Activated CD8-positive, alpha-beta memory T cell treated with anti-CD3 and anti-CD28 coated beads, Interleukin-2, amount 50 U/mL, for 4 hours (primary cell): ENCODE measurements at regions not wholly inside any gene's neighbourhood (a gene's known extent, or its start where the extent isn't known, plus 50 kb on each side); places are given as distances from the start of the nearest gene placed in this dataset.

Experiments used
- DNase-seq: peaks from one replicate; pipeline ENCODE4 v3.0.0-alpha.2; 2020

GRCh38 chr1:56417646-56418045, 161.7 kb downstream of the PLPP3 start:
- no peak for DNase-seq

- no peak for DNase-seq
Measured at GRCh38 chr1:56416495-56416894, 162.9 kb downstream of the PLPP3 start.

DNA sequence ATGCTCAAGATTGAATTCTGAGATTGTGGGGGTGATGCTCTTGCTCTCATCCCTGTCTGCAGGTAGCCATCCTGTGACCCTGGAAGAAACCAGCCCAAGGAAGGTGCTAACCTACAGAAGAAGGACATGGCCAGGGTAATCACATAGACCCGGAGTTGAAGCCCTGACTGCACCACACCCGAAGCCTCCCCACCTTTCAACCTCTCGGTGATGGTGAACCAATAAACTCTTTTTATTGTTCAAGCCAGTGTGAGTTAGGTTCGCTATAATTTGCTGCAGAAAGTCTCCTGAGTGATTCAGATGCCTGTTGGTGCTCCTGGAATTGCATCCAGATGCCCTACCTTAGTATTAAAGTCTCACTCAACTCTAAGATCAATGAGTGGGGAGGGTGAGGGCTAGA, 163.6 kb downstream of the PLPP3 start:
- no peak for DNase-seq

DNA sequence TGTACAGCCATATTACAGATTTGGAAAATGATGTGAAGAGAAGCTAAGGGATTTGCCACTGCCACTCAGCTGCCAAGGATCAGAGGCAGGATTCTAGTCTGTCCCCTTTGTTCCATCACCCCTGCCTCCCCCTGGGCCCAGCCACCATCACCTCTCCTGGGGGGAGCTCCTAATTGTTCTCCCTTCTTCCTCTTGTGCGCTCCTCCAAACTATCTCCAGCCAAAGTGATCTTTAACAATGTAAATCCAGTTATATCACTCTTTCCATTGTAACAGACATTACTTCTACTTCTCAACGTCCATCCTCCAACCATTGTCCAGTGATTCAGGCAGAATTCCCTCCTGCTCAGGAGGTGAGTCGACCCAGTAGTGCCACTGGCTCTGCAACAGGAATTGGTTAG, 164.1 kb downstream of the PLPP3 start:
- no peak for DNase-seq

DNA sequence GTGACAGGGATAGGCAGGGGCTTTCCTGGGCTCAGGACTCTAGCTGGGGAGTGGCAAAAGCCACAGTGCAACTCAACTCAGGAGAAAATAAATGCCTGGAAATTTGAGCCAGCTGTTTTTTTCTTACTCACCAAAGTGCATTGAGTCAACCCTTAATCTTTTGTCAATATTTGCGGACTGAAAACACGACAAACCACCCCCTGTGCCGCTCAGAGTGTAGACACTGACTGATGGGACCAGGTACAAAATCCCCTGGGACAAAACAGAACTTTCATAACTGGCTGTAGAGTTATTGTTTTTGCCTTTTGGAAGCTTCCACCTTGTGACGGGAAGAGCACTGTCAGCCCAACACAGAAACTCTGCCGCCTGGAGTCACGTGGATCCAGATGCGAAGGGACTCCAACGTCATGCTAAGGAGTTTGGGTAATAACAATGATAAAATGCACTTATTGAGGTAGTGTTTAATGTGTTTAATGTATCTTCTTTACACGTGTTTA, 164.6 kb downstream of the PLPP3 start:
- DNase-seq = no peak

- DNase-seq = no peak
Measured at GRCh38 chr1:56413671-56414199, 165.6 kb downstream of the PLPP3 start.

DNA sequence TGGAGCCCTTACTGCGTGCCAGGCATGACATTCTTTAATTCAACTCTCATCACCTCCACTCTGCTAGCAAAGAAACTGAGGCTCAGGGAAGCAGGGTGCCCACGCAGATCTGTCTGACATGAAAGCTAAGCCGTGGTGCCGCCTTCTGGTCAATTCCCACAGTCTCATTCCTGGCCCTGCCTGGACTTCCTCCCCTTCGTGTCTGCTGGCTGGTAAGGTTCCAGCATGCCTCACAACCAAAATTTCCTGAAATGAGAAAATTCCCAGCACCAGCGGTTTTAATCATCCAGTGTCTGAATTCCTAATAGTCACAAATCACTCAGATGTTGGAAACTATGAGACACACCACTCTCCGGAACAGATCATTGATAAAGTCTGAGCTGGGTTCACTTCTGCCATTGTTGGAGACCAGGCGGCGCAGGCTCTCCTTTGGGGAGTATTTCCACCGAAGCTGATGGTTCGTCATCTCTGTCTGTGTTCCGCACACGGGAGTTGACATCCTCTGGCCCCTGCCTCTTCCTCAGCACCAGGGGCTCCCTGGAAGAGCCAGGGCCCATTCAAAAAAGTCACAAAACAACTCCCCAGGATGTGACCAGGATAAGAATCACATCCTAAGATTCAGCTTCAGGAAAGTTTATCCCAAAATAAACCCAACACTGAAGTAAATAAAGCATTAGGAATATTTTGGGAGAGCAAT, 167.7 kb downstream of the PLPP3 start:
- no peak for DNase-seq

DNA sequence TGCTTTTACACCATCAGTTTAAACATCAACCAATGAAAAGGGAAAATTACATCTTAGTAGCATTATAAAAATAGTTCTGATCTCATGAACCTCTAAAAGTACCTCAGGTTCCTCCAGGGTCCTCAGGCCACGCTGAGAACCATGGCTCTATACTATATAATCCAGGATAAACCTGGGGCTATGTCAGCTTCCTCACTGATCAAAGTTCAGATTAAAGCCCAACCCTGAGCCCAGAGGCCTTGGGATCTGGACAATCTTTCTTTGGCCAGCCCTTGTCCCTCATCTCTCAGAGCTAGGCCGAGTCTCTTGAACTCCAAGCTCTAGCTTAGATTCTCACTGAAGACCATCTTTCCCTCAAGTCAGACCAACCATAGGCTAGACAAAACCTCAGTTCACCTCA, 168.3 kb downstream of the PLPP3 start:
- no peak for DNase-seq

DNA sequence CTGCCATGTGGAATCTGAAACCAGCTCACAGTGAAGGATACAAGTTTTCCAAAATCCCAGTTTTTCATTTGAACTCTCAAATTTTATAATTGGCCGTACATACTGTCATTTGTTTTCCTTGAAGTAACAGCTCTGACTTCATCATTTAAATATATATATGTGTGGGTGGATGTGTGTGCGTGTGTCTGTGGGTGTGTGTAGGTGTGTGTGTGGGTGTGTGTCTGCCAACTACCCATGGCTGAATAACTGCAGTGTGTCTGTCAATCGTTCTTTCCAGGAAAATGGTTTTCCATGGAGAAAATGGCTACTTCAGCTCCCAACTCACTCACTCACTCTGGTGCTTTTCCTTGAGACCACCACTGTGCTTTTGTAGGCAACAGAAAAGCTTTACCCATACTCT, 169.0 kb downstream of the PLPP3 start:
- no peak for DNase-seq

- DNase-seq = no peak
Measured at GRCh38 chr1:56409112-56409691, 170.2 kb downstream of the PLPP3 start.

DNA sequence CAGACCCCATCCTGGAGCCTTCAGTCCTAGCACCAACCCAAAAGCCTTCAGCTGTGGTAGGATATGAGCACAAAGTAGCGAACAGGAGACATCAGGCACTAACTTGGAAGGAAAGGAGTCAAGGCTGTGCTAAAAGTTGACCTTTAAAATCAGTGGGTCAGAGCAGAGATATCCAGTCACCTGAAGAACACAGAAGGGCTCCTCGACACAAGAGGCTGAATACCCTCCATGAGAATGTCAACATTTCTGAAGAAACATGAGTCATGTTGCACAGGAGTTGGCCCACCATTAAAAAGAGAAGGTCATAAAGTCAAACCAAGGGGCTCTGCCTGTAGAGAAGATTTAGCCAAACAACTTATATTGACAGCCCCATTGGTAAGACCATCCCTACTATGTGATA, 172.5 kb downstream of the PLPP3 start:
- DNase-seq = no peak

- no peak for DNase-seq
Measured at GRCh38 chr1:56404561-56405030, 174.8 kb downstream of the PLPP3 start.

DNA sequence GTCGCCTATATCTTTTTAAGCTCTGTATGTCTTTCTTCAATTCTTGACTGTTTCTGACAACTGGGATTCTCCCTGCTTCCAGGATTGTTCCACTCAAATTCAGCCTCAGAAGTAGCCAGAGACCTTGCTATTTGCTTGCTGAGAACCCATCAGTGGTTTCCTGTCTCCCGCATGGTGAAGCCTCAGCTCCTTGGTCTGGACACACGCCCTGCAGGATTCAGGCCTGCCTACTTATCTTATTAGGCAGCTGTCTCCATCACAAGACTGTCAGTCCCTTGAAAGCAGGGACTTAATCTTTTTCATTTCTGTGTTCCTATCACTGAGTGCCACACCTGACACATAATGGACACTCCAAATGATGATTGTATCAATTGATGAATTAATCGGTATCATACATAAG, 175.3 kb downstream of the PLPP3 start:
- no peak for DNase-seq

DNA sequence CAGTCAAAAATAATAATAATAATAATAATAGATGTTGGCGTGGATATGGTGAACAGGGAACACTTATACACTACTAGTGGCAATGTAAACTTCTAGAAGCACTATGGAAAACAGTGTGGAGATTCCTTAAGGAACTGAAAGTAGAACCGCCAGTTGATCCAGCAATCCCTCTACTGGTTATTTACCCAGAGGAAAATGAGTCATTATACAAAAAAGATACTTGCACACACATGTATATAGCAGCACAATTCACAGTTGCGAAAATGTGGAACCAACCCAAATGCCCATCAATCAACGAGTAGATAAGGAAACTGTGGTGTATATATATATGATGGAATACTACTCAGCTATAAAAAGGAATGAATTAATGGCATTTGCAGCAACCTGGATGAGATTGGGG, 176.0 kb downstream of the PLPP3 start:
- no peak for DNase-seq

- DNase-seq = no peak
Measured at GRCh38 chr1:56401191-56401590, 178.2 kb downstream of the PLPP3 start.

GRCh38 chr1:56400526-56400925, 178.8 kb downstream of the PLPP3 start:
- DNase-seq = no peak

DNA sequence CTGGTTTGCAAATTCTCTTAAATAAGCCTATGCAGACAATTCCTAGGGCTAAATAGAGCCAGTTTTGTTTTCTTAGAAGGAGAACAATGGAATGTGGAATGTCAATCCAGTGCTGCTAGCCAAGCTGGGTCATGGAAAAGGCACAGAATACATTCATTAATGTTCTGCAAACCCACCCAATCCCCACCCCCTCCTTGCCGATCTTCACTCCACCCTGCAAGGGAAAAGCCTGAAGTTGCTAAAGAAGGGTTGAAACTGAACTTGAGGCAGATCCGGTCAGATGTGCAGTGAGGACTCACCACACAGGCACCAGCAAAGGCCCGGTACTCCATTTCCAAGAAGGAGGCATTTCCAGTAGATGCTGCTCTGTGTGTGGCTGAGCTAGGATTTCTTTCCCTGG, 179.6 kb downstream of the PLPP3 start:
- DNase-seq = no peak

- DNase-seq = no peak
Measured at GRCh38 chr1:56399326-56399725, 180.0 kb downstream of the PLPP3 start.

DNA sequence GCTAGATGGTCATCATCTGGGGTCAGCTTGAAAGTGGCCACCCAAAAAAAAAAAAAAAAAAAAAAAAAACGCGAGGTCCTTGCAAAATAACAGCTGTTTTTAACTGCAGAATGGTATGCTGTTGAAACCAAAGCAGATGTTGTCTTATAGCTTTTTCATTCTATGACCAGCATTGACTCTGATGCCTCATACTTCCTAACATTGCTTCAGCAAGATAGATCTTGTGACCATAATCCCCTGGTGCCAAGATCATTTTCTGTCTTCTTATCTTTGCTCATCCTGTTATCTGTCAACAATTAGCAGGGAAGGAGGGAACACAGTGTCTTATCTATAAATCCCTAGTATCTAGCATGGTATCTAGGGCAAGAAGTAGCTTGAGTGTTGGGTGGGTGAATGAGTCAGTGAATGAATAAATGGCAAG, 181.5 kb downstream of the PLPP3 start:
- no peak for DNase-seq

DNA sequence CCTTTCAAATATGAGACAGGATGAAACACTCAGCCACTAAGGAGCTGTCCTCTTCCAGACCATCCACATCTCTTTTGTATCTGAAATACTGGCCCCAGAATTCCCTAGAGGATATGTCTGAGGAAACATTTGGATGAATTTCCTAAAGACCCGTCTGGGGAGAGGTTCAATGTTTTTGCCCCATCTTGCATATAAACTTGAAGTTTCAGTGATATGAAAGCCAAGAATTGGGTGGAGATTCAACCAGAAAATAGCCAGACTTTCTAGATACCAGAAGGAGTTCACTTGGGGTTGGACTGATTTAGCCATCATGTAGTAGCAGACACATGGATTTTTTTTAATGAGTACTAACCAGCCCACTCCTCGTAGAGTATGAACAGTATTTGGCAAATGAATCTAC, 182.0 kb downstream of the PLPP3 start:
- DNase-seq = no peak

DNA sequence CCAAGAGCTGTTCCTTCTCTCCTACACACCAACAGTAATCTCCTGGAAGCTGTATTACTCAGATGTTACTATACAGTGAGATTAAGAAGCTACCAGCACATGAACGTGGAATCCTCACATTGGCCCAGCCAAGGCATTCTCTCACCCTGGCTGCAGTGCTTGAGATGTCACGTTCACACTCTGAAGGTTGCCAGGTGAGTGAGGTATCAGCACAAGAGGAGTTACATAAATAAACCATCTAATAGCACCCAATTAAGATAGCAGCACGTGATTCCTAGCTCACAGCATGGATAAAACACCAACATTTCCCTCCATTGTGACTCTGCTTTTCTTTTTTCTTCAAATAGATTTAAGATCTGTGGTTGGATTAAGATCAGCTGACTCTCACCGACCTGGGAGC, 182.8 kb downstream of the PLPP3 start:
- no peak for DNase-seq

- DNase-seq = no peak
Measured at GRCh38 chr1:56395776-56396175, 183.6 kb downstream of the PLPP3 start.

- no peak for DNase-seq
Measured at GRCh38 chr1:56394298-56394697, 185.1 kb downstream of the PLPP3 start.

GRCh38 chr1:56390934-56391731, 188.2 kb downstream of the PLPP3 start:
- no peak for DNase-seq
